Hypothalamus (tissue), 51 donors: ENCODE measurements at regions not wholly inside any gene's neighbourhood (a gene's known extent, or its start where the extent isn't known, plus 50 kb on each side); places are given as distances from the start of the nearest gene placed in this dataset.

Source experiments
- DNase-seq, 51 donors: peaks; one replicate each; lab custom pipeline; 2025; lab: John Stamatoyannopoulos, UW

DNA sequence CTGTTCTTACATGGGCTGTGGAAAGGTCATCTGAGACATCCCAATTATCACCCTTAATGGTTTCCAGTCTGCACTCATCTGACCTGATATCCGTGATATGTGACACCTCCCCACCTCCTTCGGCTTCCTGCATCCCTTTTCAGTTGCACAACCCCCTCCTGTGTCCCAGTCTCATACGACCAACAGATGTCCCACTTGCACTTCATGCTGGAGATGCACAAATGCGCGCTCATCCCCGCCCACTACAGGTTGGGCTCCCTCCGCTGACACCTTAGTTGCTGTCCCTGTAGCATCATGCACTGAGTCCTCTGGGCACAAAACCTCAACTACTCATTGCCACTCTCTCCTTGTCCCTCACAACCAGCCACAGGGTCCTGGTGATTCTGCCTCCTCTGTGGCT lies 94.4 kb downstream of the MIS18A start:
- DNase-seq: no peak

DNA sequence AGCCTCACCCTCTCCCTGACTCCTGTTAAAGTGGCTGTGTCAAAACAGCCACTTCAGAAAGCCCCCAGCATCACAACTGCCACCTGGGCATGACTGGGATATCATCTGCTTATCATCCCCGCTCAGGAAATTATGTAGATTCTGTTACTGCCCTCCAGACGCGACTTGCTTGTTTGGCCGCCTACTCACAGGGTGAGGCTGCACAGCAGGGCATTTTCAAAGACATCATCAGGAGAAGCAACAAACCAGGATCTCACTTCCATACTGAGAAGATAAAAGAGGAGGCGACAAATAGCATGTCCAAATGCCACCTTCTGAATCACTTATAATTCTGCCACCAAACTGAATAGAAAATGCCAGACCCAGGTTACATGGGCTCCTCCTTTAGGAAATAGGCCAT lies 94.8 kb downstream of the MIS18A start:
- no peak for DNase-seq

DNA sequence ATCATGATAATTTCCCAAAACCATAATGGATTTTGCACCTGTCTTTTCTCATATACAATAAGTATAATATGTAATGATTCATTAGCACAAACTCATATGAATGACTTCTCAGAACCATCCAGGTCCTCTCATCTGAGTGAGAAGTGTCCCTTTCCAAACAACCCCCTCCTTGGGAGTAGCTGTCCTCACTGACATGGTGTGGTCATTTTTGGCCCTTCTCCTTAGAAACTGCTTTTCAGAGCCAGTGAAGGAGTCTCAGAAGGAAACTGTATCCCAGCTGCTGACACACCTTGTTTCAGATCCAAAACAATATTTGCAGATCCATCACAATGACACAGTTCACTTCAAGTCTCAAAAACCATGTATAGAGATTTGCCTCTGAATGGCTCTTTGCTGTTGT lies 95.5 kb downstream of the MIS18A start:
- DNase-seq: no peak

DNA sequence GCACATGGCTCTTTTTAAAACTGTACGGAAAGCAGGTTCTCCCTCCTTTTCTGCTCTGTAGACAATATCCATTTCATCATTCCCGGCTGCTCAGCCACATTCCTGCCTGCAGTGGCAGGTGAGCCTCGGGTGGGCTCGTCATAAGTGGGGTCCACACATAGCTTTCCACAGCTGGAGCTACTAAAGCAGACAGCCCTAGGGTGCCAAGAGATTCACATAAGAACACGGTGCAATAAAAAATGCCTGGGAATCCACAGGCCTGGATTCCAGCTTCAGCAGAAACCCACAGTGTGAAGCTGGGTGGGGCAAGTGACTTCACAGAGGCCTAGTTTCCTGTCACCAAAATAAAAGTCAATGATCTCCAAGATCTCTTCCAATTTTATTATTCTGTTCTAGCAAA lies 96.4 kb downstream of the MIS18A start:
- DNase-seq: no peak

DNA sequence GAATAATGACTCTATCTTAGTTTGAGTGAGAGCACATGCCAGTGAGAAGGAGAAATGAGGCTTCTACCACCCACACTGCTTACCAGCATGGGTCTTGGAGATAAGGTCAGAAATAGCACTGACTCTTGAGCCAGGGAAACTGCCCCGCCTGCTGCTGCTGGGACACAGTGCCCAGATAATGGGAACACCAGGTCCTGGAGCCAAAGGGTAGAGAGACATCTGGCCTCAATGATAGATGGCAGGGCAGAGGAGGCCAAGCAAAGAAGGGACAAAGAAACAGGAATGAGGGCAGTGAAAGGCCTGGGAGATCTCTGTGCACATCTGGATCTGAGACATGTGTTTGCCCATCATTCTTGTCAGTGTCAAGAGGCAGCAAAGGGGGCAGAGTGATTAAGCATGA lies 97.4 kb downstream of the MIS18A start:
- no peak for DNase-seq

DNA sequence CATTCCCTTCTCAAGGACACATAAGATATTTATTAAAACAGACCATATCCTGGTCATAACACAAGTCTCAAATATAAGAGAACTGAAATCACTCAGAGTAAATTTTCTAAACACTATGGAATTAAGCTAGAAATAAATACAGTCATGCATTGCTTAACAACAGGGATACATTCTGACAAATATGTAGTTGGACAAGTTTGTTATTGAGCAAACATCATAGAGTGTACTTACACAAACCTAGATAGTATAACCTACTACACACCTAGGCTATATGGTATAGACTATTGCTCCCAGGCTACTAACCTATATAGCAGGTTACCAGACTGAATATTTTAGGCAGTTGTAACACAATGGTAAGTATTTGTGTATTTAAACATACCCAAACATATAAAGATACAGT lies 104.0 kb downstream of the MIS18A start:
- no peak for DNase-seq

DNA sequence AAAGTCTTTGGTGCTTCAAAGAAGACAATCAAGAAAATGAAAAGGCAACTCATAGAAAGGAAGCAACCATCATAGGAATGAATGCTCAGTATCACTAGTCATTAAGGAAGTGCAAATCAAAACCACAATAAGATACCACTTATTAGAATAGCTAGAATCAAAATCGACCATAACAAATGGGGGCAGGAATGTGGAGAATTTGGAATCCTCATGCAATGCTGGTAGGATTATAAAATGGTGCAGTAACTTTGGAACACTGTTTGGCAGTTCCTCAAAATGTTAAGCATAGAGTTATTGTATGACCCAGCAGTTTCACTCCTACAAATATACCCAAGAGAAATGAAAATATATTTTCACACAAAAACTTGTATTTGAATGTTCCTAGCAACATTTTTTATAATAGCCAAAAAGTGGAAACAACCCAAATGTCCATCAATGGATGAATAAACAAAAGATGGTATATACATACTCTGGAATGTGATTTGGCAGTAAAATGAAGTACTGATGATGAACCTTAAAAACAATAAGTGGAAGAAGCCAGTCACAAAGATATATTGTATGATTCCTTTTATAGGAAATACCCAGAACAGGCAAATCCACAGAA lies 105.6 kb downstream of the MIS18A start:
- no peak for DNase-seq

DNA sequence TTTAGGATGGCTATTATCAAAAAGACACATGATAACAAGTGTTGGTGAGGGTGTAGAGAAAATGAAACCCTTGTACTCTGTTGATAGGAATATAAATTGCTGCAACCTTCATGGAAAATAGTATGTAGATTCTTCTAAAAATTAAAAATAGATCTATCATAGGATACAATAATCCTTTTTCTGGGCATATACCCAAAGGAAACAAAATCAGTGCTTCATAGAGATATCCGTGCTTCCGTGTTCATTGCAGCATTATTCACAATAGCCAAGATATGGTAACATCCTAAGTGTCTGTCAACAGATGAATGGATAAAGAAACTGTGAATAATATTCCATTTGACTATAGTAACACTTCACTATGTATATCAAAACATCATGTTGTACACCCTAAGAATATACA lies 106.7 kb downstream of the MIS18A start:
- no peak for DNase-seq

DNA sequence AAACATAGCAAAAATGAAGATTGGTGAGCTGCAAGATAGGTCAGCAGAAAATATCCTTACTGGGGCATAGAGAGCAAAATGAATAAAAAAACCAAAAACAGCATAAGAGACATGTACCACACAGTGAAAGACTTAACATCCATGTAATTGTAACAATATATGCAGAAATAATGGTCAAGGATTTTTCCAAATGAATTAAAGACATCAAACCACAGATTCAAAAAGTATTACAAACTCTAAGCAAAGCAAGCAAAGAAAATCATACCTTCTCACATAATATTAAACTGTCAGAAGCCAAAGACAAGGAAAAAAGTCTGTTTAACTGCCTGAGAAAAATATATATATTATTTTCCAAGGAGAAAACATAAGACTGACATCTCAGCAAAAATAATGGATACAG lies 111.3 kb downstream of the MIS18A start:
- DNase-seq: no peak

DNA sequence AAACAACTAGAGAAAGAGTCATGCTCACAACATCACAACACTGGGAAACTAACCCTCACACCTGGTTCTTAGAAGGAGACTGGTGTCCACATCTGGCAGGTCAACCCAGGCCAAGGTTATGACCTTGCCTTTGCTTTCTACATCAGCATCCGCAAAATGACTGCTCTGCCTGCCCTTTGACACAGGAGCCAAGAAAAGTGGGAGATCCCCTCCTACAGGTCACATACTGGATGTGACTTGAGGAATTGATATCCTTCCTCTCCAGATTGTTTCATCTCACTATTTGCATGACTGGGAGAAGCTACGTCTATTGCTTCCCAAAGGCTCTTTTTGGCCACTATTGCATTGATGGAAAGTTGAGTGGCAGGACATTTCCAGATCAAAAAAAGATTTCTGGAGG lies 115.5 kb downstream of the MIS18A start:
- no peak for DNase-seq

DNA sequence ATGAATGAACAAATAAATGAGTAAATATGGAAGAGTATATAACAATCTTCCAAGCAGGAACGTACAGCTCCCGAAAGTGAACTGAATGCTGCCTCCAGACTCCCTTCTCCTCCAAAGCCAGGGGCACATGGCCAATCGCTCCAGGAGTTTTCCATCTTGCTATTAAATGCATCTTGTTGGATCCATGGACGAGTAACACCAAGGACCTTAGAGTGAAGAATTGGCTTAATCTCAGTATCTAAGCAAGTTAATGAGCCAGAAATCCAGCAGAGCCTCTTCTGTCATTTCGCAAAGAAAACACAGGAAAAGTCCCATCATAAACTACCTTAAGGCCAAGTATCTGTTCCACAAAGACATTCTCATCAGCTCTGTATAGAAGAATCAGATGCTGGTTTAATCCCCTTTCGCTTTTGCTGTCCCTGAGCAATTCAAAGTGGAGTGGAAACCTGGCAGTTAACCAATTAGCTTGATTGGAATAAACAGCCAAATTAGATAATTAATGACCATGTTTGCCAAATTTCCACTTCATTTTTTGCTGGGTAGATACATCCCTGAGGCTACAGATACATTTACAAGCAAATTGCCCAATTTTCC lies 116.0 kb downstream of the MIS18A start:
- DNase-seq: no peak

DNA sequence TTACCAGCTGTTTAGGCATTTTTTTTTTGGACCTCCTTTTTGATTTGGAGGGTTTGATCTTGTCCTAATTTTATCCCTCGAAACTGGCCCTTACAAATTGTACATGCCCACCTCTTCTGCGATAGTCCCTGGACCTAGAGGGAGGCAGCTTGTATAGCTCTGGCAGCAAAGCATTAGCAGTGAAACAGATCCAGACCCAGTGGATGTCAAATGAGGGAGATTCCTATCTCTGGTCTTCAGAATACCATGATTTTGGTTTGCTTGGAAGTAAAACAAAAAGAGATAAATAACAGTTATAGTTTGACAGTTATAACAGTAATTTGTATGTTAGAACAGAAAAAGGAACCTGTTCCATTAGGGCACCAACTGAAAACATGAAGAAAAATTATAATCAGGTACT lies 123.6 kb downstream of the MIS18A start:
- no peak for DNase-seq

DNA sequence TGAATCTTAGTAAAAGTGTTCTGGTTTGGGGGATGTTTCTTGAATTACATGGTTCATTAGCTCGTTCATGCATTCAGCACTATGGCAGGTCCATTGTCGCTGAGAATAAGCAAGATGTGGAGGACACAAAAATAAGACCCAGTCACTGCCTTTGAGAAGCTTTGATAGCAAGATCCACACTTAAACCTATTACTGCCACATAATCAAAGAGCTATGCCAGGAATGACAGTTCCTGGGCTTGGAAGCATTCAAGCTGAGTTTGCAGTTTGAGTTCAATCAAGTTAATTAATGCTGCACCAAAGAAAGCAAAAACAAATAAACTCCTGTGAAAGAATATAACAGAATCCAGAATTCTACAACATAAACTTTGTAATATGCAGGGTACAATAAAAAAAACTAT lies 131.8 kb downstream of the MIS18A start:
- no peak for DNase-seq

DNA sequence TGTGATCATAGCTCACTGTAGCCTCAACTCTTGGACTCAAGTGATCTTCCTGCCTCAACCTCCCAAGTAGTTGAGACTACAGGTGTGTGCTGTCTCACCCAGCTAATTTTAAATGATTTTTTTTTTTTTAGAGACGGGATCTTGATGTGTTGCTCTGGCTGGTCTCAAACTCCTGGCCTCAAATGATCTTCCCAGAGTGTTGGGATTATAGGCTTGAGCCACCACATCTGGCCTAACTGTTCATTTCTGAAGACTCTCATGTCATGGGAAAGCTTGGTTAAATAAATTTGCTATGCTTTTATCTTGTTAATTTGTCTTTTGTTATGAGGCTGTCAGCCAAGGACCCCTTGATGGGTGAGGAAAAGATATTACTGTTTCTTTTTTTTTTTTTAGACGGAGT lies 134.0 kb downstream of the MIS18A start:
- DNase-seq: no peak

DNA sequence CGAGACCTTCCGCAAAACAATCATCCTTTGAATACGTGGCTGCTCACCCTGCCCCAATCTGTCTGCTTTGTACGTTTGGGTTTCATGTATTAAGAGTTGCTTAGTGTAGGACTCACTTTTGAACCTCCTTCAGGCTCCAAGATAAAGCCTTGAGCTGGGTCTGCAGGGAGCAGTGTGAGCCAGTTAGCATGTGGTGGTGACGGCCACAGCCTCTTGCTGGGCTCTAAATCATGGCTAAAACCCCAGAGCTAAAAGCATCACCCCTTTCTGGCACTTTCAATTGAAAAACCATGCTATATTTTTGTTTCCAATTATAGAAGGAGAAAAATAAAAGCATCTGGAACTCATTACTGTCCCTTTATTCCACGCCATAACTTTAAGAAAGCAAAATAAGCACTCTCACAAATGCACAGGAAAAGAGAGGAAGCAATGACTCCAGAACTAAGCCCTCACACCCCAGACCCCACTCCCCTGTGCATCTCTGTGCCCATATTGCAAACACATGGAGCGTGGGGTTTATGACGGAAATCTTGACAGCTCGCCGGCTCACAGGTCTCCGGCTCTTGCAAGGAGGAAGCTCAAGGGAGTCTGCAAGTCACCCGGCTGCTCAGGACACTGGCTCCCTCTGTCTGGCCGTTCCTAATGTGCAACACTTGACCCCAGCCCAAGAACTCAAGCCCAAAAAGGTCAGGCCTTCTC lies 135.5 kb downstream of the MIS18A start:
- DNase-seq: no peak

DNA sequence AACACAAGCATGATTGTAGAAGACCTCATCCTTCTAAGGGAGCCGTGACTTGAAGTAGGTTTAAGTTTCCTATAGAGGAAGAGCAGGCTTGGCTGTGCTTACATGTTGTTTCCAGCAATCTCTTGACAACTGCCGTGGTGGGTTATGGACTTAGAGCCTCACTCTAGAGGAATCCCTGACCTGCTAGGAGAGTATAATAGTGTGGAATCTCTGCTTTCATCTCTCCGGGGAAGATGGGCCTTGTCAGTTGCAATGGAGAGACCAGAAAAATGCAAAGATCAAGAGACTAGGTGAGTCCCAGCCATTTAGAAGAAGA lies 137.6 kb downstream of the MIS18A start:
- no peak for DNase-seq

DNA sequence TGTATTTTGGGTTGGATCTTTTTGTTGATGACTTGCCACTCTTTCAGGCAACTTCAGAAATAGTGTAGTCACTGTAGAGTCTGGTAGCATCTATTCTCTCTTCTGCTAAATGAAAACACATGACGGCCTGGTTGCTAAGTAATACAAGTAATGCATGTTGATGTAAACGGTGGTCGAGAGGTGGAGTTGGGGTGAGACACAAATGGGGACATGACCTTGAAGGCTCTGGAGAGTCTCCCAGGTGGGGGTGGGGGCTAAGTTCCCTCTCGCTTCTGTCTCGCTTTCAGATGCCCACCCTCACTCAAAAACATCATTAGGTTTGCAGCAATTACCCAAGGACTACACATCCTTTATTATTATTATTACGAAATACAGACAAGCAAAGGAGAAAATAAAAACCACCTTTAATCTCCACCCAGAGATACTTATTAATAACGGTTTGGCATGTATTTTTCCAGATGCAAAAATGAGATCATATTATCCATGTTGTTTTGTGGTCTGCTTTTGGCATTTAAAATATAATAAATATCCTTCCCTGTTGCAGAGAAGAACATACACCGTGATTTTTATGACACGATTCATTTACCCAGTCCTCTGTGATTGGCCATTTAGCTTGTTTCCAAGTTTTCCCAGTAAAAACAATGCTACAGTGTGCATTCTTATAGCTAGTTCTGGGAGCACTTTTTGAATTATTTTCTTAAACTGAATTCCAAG lies 138.1 kb downstream of the MIS18A start:
- no peak for DNase-seq

DNA sequence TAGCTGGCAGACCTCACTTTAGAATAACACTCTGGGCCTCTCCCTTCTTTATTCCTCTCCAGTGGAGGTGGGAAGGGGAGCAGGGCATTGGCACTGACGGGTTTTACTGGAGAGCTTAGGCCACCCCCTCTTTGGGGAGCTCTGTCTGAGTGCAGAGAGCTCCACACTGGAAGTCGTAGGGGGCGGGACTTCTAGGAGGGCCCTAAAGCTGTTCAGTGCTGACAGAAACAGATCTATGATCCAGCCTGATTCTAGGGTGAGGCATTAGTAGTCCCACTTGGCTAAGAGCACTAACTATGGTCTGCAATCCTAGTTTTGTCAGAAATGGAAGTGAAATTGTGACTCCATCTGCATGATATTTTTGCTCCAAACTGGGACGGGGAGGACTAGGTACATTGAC lies 138.7 kb downstream of the MIS18A start:
- no peak for DNase-seq

DNA sequence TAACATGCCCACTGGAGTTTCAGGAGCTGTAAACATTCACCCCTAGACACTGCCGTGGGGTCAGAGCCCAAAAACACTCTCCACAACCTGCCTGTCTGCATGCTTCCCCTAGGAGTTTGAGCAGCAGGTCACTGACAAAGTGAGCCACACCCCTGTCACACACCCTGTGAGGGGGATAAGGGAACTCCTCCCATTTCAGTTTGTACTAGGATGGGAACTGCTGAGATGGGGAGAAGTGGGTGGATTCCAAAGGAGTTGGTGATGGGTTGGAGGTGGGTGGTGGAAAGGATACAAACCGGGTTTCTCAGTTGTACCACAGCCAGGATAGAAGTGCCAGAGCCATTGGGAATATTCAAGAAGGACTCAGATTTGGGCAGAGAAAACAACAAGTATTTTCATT lies 140.2 kb downstream of the MIS18A start:
- no peak for DNase-seq

DNA sequence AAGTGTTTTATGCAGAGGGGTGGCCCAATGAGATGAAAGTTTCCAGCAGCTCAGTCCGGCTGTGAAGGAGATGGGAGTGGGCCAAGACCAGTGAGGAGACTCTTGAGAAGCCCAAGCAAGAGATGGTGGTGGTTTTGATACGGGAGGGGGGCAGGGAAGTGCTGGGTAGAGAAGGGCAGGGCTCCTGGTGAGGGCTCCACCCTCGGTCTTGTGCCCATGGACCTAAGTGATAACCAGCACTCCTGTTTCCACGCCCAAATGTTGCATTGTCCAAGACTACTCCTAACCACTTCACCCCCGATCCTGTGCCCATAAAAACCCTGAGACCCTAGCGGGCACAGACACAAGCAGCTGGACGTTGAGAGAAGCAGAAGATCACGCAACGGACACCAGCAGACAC lies 140.9 kb downstream of the MIS18A start:
- DNase-seq: no peak

DNA sequence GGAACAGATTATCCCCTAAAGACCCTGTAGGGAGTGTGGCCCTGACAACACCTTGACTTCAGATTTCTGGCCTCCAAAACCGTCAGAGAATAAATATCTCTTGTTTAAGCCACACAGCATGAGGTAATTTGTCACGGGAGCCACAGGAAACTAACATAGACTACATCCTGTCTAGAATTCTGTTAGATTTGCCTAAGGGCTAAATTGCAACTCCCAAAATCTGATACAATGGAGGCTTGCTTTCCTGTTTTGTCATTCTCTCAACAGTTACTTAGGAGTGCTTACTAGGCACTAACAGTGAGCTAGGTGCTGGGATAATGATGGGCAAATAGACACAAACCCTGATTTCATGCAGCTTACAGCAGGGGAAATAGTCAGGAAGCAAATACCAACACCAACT lies 141.6 kb downstream of the MIS18A start:
- no peak for DNase-seq

DNA sequence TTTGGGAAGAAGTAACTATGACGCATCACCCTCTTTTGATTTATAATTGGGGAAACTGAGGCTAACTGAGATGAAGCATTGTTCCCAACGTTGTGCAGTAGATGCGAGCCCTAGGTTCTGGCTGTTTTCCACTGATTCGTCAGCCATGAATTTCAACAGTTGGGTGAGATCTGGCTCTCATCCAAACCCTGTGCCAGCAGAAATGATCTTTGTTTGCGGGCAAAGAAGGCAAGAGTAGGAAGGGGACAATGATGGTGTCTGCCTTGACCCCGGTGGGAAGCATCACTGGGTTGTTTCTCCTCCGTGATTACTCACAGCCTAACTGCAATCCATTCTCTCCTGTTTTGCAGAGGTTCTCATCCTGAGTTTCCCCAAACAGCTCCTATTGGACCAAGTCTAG lies 142.3 kb downstream of the MIS18A start:
- peak in 2 of 51 donors; percentile 8 to 9 for DNase-seq
